Effector CD8-positive, alpha-beta T cell (primary cell): ENCODE measurements at regions not wholly inside any gene's neighbourhood (a gene's known extent, or its start where the extent isn't known, plus 50 kb on each side); places are given as distances from the start of the nearest gene placed in this dataset.

ENCODE experiments used
- DNase-seq: peaks from one replicate; lab custom pipeline; 2025; lab: John Stamatoyannopoulos, UW

GRCh38 chr3:31142543-31142942 is 248.1 kb upstream of the GADL1 start:
- DNase-seq: no peak

GRCh38 chr3:31145062-31145461 is 250.6 kb upstream of the GADL1 start:
- DNase-seq: no peak

GRCh38 chr3:31147550-31147949 is 253.1 kb upstream of the GADL1 start:
- no peak for DNase-seq

GRCh38 chr3:31157047-31157694 is 262.7 kb upstream of the GADL1 start:
- DNase-seq: no peak

GRCh38 chr3:31157893-31158620 is 263.6 kb upstream of the GADL1 start:
- no peak for DNase-seq

GRCh38 chr3:31159331-31160039 is 265.0 kb upstream of the GADL1 start:
- DNase-seq: no peak

- DNase-seq: no peak
Observed at GRCh38 chr3:31161889-31162288, 267.4 kb upstream of the GADL1 start.

GRCh38 chr3:31164381-31164780 is 269.9 kb upstream of the GADL1 start:
- DNase-seq: no peak

- DNase-seq: no peak
Observed at GRCh38 chr3:31165399-31165860, 271.0 kb upstream of the GADL1 start.

GRCh38 chr3:31166249-31166885 is 271.9 kb upstream of the GADL1 start:
- no peak for DNase-seq

GRCh38 chr3:31167666-31168065 is 273.2 kb upstream of the GADL1 start:
- no peak for DNase-seq

GRCh38 chr3:31170932-31171670 is 276.6 kb upstream of the GADL1 start:
- DNase-seq: no peak

- no peak for DNase-seq
Observed at GRCh38 chr3:31172336-31172735, 277.9 kb upstream of the GADL1 start.

- no peak for DNase-seq
Observed at GRCh38 chr3:31173118-31173718, 278.8 kb upstream of the GADL1 start.

- no peak for DNase-seq
Observed at GRCh38 chr3:31174079-31174478, 279.6 kb upstream of the GADL1 start.

GRCh38 chr3:31176045-31176444 is 281.6 kb upstream of the GADL1 start:
- no peak for DNase-seq

GRCh38 chr3:31178467-31178866 is 284.0 kb upstream of the GADL1 start:
- no peak for DNase-seq

GRCh38 chr3:31179768-31180167 is 285.3 kb upstream of the GADL1 start:
- DNase-seq: no peak

GRCh38 chr3:31180274-31180673 is 285.8 kb upstream of the GADL1 start:
- DNase-seq: no peak

- DNase-seq: no peak
Observed at GRCh38 chr3:31181661-31182060, 287.2 kb upstream of the GADL1 start.

GRCh38 chr3:31182661-31183060 is 288.2 kb upstream of the GADL1 start:
- no peak for DNase-seq
